CD14-positive monocyte (primary cell): ENCODE measurements at regions not wholly inside any gene's neighbourhood (a gene's known extent, or its start where the extent isn't known, plus 50 kb on each side); places are given as distances from the start of the nearest gene placed in this dataset.

Source experiments
- DNase-seq, 3 donors: peaks; one replicate each; pipeline ENCODE4 v3.0.0-alpha.2; 2011 to 2022
- H2AFZ ChIP-seq: 2 replicates; pipeline ENCODE4 v1.6.0; 2012; ENCODE audit warnings: mild to moderate bottlenecking, low read depth, low read length, inconsistent platforms; ENCODE audit not compliant: insufficient read depth, poor library complexity, severe bottlenecking
- H3K27ac ChIP-seq, 2 donors: 1 replicate in 1 of 2; 2 replicates in 1 of 2; pipeline ENCODE4 v1.5.1; 2012 to 2013; ENCODE audit warnings: low read length in 2 of 2, control low read depth in 1 of 2, inconsistent platforms in 1 of 2, low read depth in 1 of 2, mild to moderate bottlenecking in 1 of 2
- H3K27me3 ChIP-seq, 2 donors: one replicate each; pipeline versions ENCODE4 v1.6.0 to v1.6.1; 2011 to 2013; ENCODE audit warnings: low read length in 2 of 2; ENCODE audit not compliant: control insufficient read depth in 2 of 2, insufficient read depth in 2 of 2
- H3K36me3 ChIP-seq, 2 donors: replicated peaks in 1 of 2; 1 replicate in 1 of 2; 2 replicates in 1 of 2; pipeline versions ENCODE4 v1.5.1 to v1.6.1; 2012 to 2013; ENCODE audit warnings: low read length in 2 of 2, control low read depth in 1 of 2, inconsistent platforms in 1 of 2, mild to moderate bottlenecking in 1 of 2; ENCODE audit not compliant: insufficient read depth in 2 of 2, control insufficient read depth in 1 of 2
- H3K4me1 ChIP-seq, 2 donors: 1 replicate in 1 of 2; 2 replicates in 1 of 2; pipeline versions ENCODE4 v1.5.1 to v1.6.1; 2012 to 2013; ENCODE audit warnings: low read length in 2 of 2, control low read depth in 1 of 2, inconsistent platforms in 1 of 2, mild to moderate bottlenecking in 1 of 2, moderate library complexity in 1 of 2; ENCODE audit not compliant: insufficient read depth in 2 of 2, control insufficient read depth in 1 of 2
- H3K4me2 ChIP-seq: replicated peaks from 2 replicates; pipeline ENCODE3; 2012; ENCODE audit warnings: low read length, moderate library complexity, mild to moderate bottlenecking; ENCODE audit not compliant: poor library complexity, severe bottlenecking; ENCODE audit errors: extremely low read depth
- H3K4me3 ChIP-seq, 3 experiments: fragments of 200-600 bp in 1 of 3; sonication (generic) in 1 of 3; replicated peaks in 1 of 3; 1 replicate in 2 of 3; 2 replicates in 1 of 3; pipeline ENCODE4 v1.5.1; 2011 to 2013; ENCODE audit warnings: low read length in 3 of 3, mild to moderate bottlenecking in 3 of 3, control low read depth in 2 of 3, low read depth in 2 of 3, inconsistent platforms in 1 of 3, moderate library complexity in 1 of 3
- H3K79me2 ChIP-seq: 2 replicates; pipeline ENCODE4 v1.6.0; 2012; ENCODE audit warnings: mild to moderate bottlenecking, control low read depth, inconsistent platforms, low read length, moderate library complexity; ENCODE audit not compliant: insufficient read depth
- H3K9ac ChIP-seq: 2 replicates; pipeline ENCODE4 v1.6.0; 2017; ENCODE audit warnings: low read length, mild to moderate bottlenecking; ENCODE audit not compliant: insufficient read depth, poor library complexity, severe bottlenecking
- H3K9me3 ChIP-seq, 2 donors: replicated peaks in 1 of 2; 1 replicate in 1 of 2; 2 replicates in 1 of 2; pipeline versions ENCODE4 v1.5.1 to v1.6.1; 2012 to 2013; ENCODE audit warnings: low read length in 2 of 2, control low read depth in 1 of 2; ENCODE audit not compliant: control insufficient read depth in 1 of 2, insufficient read depth in 1 of 2
- H4K20me1 ChIP-seq: 2 replicates; pipeline ENCODE4 v1.6.0; 2012; ENCODE audit warnings: mild to moderate bottlenecking, low read length, control low read depth, moderate library complexity; ENCODE audit not compliant: insufficient read depth
- H3K27ac Mint-ChIP-seq, 7 donors: one replicate each; pipeline ENCODE4 v1.8.0; 2020; ENCODE audit warnings: mild to moderate bottlenecking in 7 of 7, mixed read lengths in 7 of 7, moderate library complexity in 6 of 7, inconsistent platforms in 2 of 7
- H3K27me3 Mint-ChIP-seq, 3 donors: one replicate each; pipeline ENCODE4 v1.8.0; 2021 to 2022; ENCODE audit warnings: low read depth in 3 of 3, mild to moderate bottlenecking in 3 of 3, mixed read lengths in 3 of 3, moderate library complexity in 3 of 3, inconsistent platforms in 1 of 3
- H3K36me3 Mint-ChIP-seq, 2 donors: one replicate each; pipeline ENCODE4 v1.8.0; 2020; ENCODE audit warnings: mixed read lengths in 2 of 2, inconsistent platforms in 1 of 2, mild to moderate bottlenecking in 1 of 2
- H3K4me1 Mint-ChIP-seq: one replicate; pipeline ENCODE4 v1.8.0; 2020; ENCODE audit warnings: mild to moderate bottlenecking, mixed read lengths
- H3K4me3 Mint-ChIP-seq, 2 donors: one replicate each; pipeline ENCODE4 v1.8.0; 2020; ENCODE audit warnings: mild to moderate bottlenecking in 2 of 2, mixed read lengths in 2 of 2, moderate library complexity in 1 of 2
- H3K9me3 Mint-ChIP-seq, 7 donors: one replicate each; pipeline ENCODE4 v1.8.0; 2020 to 2022; ENCODE audit warnings: mixed read lengths in 7 of 7, mild to moderate bottlenecking in 6 of 7, moderate library complexity in 6 of 7, inconsistent platforms in 2 of 7
- WGBS: methylation state at CpG from one replicate; pipeline ENCODE4 v1.1.5; 2013; ENCODE audit warnings: missing lambda C conversion rate; ENCODE audit not compliant: insufficient coverage; 5-methylcytosine and 5-hydroxymethylcytosine counted together
- intact Hi-C, 2 donors: fragments of 100-400 bp; cut with micrococcal nuclease; formaldehyde crosslinking; loops; one replicate each; pipeline versions ENCODE4 v1.15.0 to v1.15.1; 2023
- TF ChIP-seq, protein P1 (sequence below): fragments of 200-600 bp; IDR thresholded peaks from one replicate; pipeline ENCODE4 v1.8.0; 2022; ENCODE audit warnings: antibody characterized with exemption, mild to moderate bottlenecking

DNA sequence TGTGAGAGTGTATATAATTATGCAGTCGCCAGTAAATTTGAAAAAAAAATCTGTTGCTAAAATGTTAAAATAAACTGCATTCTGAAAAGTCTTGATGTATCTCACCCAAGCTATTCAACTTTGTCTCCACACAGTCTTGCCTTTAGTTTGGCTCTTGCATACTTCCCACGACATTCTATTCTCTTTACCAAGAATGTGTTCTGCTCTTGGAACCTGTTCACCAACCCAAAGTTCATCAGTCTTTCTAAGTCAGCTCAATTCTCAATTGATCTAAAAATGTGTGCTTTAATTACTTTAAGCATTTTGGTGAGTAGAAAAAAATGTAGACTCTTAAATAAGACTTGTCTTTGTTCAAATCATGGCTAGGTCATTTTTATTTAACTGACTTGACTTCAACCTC is 657.7 kb upstream of the TBL1XR1 start:
- Mint-ChIP-seq H3K4me3 (no peak overlapping the region), H3K27ac (no peak overlapping the region)

GRCh38 chr3:177860184-177860583 is 662.9 kb upstream of the TBL1XR1 start:
- H3K4me3 Mint-ChIP-seq, result no peak overlapping the region
- peaks cover 18 to 36% (median 25%) of the 10 kb centered on the region in 7 donors for H3K9me3 Mint-ChIP-seq
- H4K20me1 ChIP-seq, result no peaks in the 10 kb centered on the region
- H3K4me2 ChIP-seq, result no peak overlapping the region
- H3K27me3 ChIP-seq, result no peaks in the 10 kb centered on the region
- no peak overlapping the region for H2AFZ ChIP-seq
- no peak overlapping the region for H3K27ac ChIP-seq
- H3K4me1 Mint-ChIP-seq, result no peaks in the 10 kb centered on the region
- H3K27ac Mint-ChIP-seq, result no peak overlapping the region
- H3K36me3 ChIP-seq, result no peaks in the 10 kb centered on the region
- TF ChIP-seq, protein P1, sequence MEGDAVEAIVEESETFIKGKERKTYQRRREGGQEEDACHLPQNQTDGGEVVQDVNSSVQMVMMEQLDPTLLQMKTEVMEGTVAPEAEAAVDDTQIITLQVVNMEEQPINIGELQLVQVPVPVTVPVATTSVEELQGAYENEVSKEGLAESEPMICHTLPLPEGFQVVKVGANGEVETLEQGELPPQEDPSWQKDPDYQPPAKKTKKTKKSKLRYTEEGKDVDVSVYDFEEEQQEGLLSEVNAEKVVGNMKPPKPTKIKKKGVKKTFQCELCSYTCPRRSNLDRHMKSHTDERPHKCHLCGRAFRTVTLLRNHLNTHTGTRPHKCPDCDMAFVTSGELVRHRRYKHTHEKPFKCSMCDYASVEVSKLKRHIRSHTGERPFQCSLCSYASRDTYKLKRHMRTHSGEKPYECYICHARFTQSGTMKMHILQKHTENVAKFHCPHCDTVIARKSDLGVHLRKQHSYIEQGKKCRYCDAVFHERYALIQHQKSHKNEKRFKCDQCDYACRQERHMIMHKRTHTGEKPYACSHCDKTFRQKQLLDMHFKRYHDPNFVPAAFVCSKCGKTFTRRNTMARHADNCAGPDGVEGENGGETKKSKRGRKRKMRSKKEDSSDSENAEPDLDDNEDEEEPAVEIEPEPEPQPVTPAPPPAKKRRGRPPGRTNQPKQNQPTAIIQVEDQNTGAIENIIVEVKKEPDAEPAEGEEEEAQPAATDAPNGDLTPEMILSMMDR, result no peak
- H3K36me3 Mint-ChIP-seq, result no peaks in the 10 kb centered on the region
- 99% methylated on average over 6 of the region's 8 CpGs for WGBS
- no peak overlapping the region for H3K9ac ChIP-seq
- H3K9me3 ChIP-seq, result peaks cover 16 to 19% of the 10 kb centered on the region in 2 donors
- peaks cover 1 to 2% (median 2%) of the 10 kb centered on the region in 3 donors for H3K27me3 Mint-ChIP-seq
- intact Hi-C loops, result no loop called here
- DNase-seq, result no peak
- no peak overlapping the region for H3K4me3 ChIP-seq
- H3K79me2 ChIP-seq, result no peaks in the 10 kb centered on the region
- H3K4me1 ChIP-seq, result no peaks in the 10 kb centered on the region

More for the DNA sequence above, 657.7 kb upstream of the TBL1XR1 start:
- Mint-ChIP-seq H3K9me3 (peaks cover 6 to 18% (median 10%) of the 10 kb centered on the region in 7 donors), H3K27me3 (peaks cover 0 to 2% (median 1%) of the 10 kb centered on the region in 3 donors), H3K4me1 (no peaks in the 10 kb centered on the region), H3K36me3 (no peaks in the 10 kb centered on the region)
- Histone ChIP-seq H3K4me1 (no peaks in the 10 kb centered on the region), H3K9ac (no peak overlapping the region), H3K27ac (no peak overlapping the region), H3K4me2 (no peak overlapping the region), H3K27me3 (no peaks in the 10 kb centered on the region), H3K79me2 (no peaks in the 10 kb centered on the region), H3K4me3 (no peak overlapping the region), H4K20me1 (no peaks in the 10 kb centered on the region), H2AFZ (no peak overlapping the region), H3K36me3 (no peaks in the 10 kb centered on the region), H3K9me3 (peaks cover 2 to 5% of the 10 kb centered on the region in 2 donors)
- TF ChIP-seq, protein P1, result no peak
- intact Hi-C loops, result no loop called here
- WGBS, result no CpG with 5 or more reads among the region's 2 CpGs
- DNase-seq, result no peak
